OCI-LY1 (cell line): ENCODE measurements at regions not wholly inside any gene's neighbourhood (a gene's known extent, or its start where the extent isn't known, plus 50 kb on each side); places are given as distances from the start of the nearest gene placed in this dataset.

Source experiments
- H2AFZ ChIP-seq: fragments of 200-600 bp; sonication (generic), shearing (Covaris generic); 2 replicates; pipeline ENCODE4 v1.6.0; 2014; ENCODE audit warnings: antibody characterized with exemption, mild to moderate bottlenecking, low read length
- H3F3A ChIP-seq: fragments of 200-600 bp; sonication (generic), shearing (Covaris generic); 2 replicates; pipeline ENCODE4 v1.6.0; 2014; ENCODE audit warnings: mild to moderate bottlenecking, antibody characterized with exemption, low read length, moderate library complexity; ENCODE audit not compliant: insufficient read depth
- H3K27ac ChIP-seq: fragments of 200-600 bp; sonication (generic); 2 replicates; pipeline ENCODE4 v1.5.1; 2014; ENCODE audit warnings: low read length, mixed run types, mild to moderate bottlenecking, low read depth; ENCODE audit not compliant: poor library complexity, severe bottlenecking
- H3K27me3 ChIP-seq: fragments of 200-600 bp; sonication (generic); 2 replicates; pipeline ENCODE4 v1.6.0; 2014; ENCODE audit warnings: antibody characterized with exemption, mild to moderate bottlenecking, low read length, moderate library complexity; ENCODE audit not compliant: insufficient read depth
- H3K36me3 ChIP-seq: fragments of 200-600 bp; sonication (generic); 2 replicates; pipeline ENCODE4 v1.6.1; 2014; ENCODE audit warnings: mild to moderate bottlenecking, antibody characterized with exemption, low read length, moderate library complexity, mixed read lengths; ENCODE audit not compliant: insufficient read depth
- H3K4me1 ChIP-seq: fragments of 200-600 bp; sonication (generic); 2 replicates; pipeline ENCODE4 v1.5.1; 2014; ENCODE audit warnings: mild to moderate bottlenecking, low read length, moderate library complexity; ENCODE audit not compliant: insufficient read depth, severe bottlenecking
- H3K4me2 ChIP-seq: fragments of 200-600 bp; sonication (generic), shearing (Covaris generic); 2 replicates; pipeline ENCODE4 v1.6.1; 2014; ENCODE audit warnings: low read length
- H3K4me3 ChIP-seq: fragments of 200-600 bp; sonication (generic); 2 replicates; pipeline ENCODE4 v1.5.1; 2014; ENCODE audit warnings: low read length, low read depth, mild to moderate bottlenecking, mixed read lengths; ENCODE audit not compliant: poor library complexity, severe bottlenecking
- H3K79me2 ChIP-seq: fragments of 200-600 bp; shearing (Covaris generic); 2 replicates; pipeline ENCODE4 v1.6.1; 2016; ENCODE audit warnings: mixed run types, low read length, mixed read lengths; ENCODE audit not compliant: insufficient read depth
- H3K9ac ChIP-seq: fragments of 200-600 bp; sonication (generic), shearing (Covaris generic); 2 replicates; pipeline ENCODE4 v1.6.1; 2014; ENCODE audit warnings: mild to moderate bottlenecking, low read length, mixed read lengths
- H3K9me2 ChIP-seq: fragments of 200-600 bp; sonication (generic), shearing (Covaris generic); 2 replicates; pipeline ENCODE4 v1.6.1; 2014; ENCODE audit warnings: low read depth, mild to moderate bottlenecking, low read length, mixed read lengths
- H3K9me3 ChIP-seq: fragments of 200-600 bp; shearing (Covaris generic); 2 replicates; pipeline ENCODE4 v1.6.1; 2014; ENCODE audit warnings: low read length, mixed read lengths
- H4K20me1 ChIP-seq: fragments of 200-600 bp; sonication (generic), shearing (Covaris generic); 2 replicates; pipeline ENCODE4 v1.6.0; 2016; ENCODE audit warnings: mild to moderate bottlenecking, low read length; ENCODE audit not compliant: insufficient read depth
- EZH2 ChIP-seq: fragments of 200-600 bp; sonication (generic), shearing (Covaris generic); IDR thresholded peaks from 2 replicates; pipeline ENCODE4 v1.8.0; 2017; ENCODE audit warnings: borderline replicate concordance, mixed run types, mild to moderate bottlenecking, antibody characterized with exemption, low read length, moderate library complexity, mixed read lengths
- TF ChIP-seq, protein P1 (sequence below): fragments of 200-600 bp; sonication (generic), shearing (Covaris generic); IDR thresholded peaks from 2 replicates; pipeline ENCODE4 v1.5.1; 2017; ENCODE audit warnings: mild to moderate bottlenecking, antibody characterized with exemption, low read length, moderate library complexity, mixed read lengths

DNA sequence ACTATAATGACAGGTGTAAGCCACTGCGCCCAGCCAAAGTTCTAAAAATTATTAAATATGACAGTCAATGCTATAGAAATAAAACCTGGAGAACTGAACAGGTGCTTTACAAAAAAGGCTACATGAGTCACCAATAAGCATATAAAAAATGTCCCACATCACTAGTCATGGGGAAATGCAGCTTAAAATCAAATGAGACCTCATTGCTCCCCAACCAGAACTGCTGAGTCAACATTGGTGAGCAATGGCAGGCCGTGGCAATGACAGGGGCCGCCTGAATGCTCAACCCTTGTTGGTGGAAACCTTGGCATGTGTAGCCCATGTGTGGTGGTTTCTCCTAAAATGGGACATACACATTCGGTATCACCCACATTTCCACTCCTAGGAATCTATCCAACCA lies 352.3 kb upstream of the KLF6 start:
- no peak overlapping the region for H3K27ac ChIP-seq
- no peak overlapping the region for H3K4me2 ChIP-seq
- TF ChIP-seq, protein P1, sequence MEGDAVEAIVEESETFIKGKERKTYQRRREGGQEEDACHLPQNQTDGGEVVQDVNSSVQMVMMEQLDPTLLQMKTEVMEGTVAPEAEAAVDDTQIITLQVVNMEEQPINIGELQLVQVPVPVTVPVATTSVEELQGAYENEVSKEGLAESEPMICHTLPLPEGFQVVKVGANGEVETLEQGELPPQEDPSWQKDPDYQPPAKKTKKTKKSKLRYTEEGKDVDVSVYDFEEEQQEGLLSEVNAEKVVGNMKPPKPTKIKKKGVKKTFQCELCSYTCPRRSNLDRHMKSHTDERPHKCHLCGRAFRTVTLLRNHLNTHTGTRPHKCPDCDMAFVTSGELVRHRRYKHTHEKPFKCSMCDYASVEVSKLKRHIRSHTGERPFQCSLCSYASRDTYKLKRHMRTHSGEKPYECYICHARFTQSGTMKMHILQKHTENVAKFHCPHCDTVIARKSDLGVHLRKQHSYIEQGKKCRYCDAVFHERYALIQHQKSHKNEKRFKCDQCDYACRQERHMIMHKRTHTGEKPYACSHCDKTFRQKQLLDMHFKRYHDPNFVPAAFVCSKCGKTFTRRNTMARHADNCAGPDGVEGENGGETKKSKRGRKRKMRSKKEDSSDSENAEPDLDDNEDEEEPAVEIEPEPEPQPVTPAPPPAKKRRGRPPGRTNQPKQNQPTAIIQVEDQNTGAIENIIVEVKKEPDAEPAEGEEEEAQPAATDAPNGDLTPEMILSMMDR: no peak
- no peak for TF ChIP-seq EZH2

DNA sequence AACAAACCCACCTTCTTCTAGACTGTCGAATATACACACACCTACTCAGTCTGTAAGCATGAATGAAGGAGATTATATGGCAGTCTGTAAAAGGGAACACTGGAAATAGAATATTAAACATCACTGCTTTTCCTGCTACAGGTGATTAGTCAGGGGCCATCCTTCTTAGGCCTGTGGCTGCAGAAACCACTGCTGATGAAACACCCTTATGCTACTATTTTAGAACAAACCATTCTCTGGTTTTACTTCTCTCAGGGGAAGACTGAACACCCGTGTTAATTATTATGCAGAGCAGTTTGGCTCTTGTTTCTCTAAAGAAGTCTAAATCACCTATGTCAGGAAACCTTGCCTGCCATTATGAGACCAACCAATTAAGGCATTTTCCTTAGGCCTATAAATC lies 351.1 kb upstream of the KLF6 start:
- no peak overlapping the region for H3K27ac ChIP-seq
- no peaks in the 10 kb centered on the region for H3K27me3 ChIP-seq
- no peaks in the 10 kb centered on the region for H3K9me3 ChIP-seq
- TF ChIP-seq EZH2: no peak
- TF ChIP-seq, protein P1: no peak
- H3K4me1 ChIP-seq: no peaks in the 10 kb centered on the region
- H3K4me3 ChIP-seq: no peak overlapping the region
- H3K36me3 ChIP-seq: no peaks in the 10 kb centered on the region
- no peak overlapping the region for H3K4me2 ChIP-seq
- H3K79me2 ChIP-seq: no peaks in the 10 kb centered on the region
- no peaks in the 10 kb centered on the region for H3K9me2 ChIP-seq
- no peaks in the 10 kb centered on the region for H3F3A ChIP-seq
- no peak overlapping the region for H2AFZ ChIP-seq
- no peak overlapping the region for H3K9ac ChIP-seq
- no peaks in the 10 kb centered on the region for H4K20me1 ChIP-seq

More for the DNA sequence above, 352.3 kb upstream of the KLF6 start:
- Histone ChIP-seq H3K9me2 (no peaks in the 10 kb centered on the region), H3K27me3 (no peaks in the 10 kb centered on the region), H4K20me1 (no peaks in the 10 kb centered on the region), H3K36me3 (no peaks in the 10 kb centered on the region), H3K9ac (no peak overlapping the region), H3F3A (no peaks in the 10 kb centered on the region), H3K4me1 (no peaks in the 10 kb centered on the region), H3K4me3 (no peak overlapping the region), H3K79me2 (no peaks in the 10 kb centered on the region), H2AFZ (no peak overlapping the region), H3K9me3 (no peaks in the 10 kb centered on the region)

- Histone ChIP-seq H4K20me1 (no peaks in the 10 kb centered on the region), H3F3A (no peaks in the 10 kb centered on the region), H3K4me2 (no peak overlapping the region), H3K9me2 (no peaks in the 10 kb centered on the region), H3K9ac (no peak overlapping the region), H3K4me1 (no peaks in the 10 kb centered on the region), H3K79me2 (no peaks in the 10 kb centered on the region), H3K9me3 (no peaks in the 10 kb centered on the region), H3K4me3 (no peak overlapping the region), H2AFZ (no peak overlapping the region), H3K27me3 (no peaks in the 10 kb centered on the region), H3K27ac (no peak overlapping the region), H3K36me3 (no peaks in the 10 kb centered on the region)
- TF ChIP-seq, protein P1: no peak
- TF ChIP-seq EZH2: no peak
These were observed 347.2 kb upstream of the KLF6 start for GRCh38 chr10:4132216-4132556.
